GM12873 (cell line): ENCODE measurements at regions not wholly inside any gene's neighbourhood (a gene's known extent, or its start where the extent isn't known, plus 50 kb on each side); places are given as distances from the start of the nearest gene placed in this dataset.

Source experiments
- TF ChIP-seq, protein P1 (sequence below): IDR thresholded peaks from 2 replicates; pipeline ENCODE4 v1.5.1; 2012; ENCODE audit warnings: low read depth, mild to moderate bottlenecking, moderate library complexity, low read length, control low read depth; ENCODE audit not compliant: insufficient read depth; ENCODE audit errors: missing control alignments

DNA sequence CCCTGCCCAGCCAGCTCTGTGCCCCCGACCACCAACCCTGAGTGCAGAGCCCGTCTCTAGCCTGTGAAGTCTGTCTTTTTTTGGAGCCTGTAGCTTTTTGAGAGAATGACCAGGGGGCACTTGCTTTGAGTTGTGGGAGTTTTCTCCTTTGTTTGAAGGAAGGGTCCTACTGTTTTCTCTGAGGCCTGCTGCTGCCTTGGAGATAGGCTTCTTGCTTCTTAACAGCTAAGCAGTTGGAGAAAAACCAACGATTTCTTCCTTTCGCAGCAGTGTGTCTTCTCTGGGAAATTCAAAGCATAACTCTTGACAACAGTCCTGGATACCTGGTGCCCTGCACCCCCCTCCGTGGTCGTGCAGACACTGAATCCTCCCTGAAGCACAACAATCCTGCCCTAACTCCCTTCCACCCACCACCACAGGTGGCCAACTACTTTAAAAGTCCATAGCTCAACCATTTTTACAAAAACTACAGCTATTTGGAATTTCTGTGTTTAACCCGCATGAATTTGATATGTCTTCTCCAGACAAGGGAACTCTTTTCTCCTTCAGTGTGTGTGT, 61.0 kb downstream of the FAM50B start:
- TF ChIP-seq, protein P1, sequence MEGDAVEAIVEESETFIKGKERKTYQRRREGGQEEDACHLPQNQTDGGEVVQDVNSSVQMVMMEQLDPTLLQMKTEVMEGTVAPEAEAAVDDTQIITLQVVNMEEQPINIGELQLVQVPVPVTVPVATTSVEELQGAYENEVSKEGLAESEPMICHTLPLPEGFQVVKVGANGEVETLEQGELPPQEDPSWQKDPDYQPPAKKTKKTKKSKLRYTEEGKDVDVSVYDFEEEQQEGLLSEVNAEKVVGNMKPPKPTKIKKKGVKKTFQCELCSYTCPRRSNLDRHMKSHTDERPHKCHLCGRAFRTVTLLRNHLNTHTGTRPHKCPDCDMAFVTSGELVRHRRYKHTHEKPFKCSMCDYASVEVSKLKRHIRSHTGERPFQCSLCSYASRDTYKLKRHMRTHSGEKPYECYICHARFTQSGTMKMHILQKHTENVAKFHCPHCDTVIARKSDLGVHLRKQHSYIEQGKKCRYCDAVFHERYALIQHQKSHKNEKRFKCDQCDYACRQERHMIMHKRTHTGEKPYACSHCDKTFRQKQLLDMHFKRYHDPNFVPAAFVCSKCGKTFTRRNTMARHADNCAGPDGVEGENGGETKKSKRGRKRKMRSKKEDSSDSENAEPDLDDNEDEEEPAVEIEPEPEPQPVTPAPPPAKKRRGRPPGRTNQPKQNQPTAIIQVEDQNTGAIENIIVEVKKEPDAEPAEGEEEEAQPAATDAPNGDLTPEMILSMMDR: no peak

DNA sequence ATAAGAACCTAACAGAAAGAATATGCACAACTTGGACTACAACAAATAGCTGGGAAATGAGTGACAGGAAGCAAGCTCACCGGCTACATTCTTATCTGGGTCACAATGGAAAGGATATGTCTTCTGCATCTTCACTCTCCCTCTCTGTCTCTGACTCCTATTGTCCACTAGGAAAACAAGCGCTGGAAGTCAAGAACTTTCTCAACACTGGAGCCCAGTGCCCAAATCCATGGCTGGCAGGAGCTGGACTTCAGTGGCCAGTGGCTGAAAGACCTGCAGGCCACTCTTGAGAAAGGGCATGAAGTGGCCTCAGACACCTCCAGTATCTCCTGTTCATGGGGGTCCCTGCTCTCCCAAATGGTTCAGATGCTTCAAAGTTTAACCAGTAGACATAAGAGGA, 62.0 kb downstream of the FAM50B start:
- TF ChIP-seq, protein P1: no peak

- TF ChIP-seq, protein P1: no peak
These were observed 62.6 kb downstream of the FAM50B start for GRCh38 chr6:3911614-3912336.

DNA sequence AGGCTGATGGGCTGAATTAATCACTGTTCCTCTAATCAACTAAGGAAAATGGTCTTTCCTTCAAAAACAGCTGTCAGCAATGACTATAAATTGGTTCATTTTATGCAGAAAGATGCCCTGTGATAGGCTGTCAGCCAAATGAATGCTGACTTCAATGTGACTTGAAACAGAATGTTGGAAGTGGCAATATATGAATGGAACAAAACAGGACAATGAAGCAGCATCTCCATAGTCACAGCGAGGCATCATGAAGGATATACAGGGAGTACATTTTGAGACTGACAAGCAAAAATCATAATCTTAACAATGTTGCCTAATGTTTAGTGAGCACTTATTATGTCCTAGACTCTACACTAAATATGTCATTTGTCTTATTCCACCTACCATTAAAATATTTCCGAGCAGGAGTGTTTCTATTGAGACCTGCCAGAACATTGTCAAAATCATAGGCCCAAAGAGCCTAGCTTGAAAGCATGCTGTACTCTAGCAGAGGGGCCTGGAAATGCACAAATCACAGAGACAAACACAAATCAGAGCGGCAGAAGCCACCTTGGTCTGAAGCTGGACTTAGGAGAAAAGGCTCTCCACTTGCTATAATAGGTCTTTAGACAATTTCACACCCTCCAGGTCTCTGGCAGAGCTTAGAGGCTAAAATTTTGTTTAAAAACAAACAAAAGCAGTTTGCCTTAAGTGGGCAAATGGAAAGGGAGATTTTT, 63.3 kb downstream of the FAM50B start:
- TF ChIP-seq, protein P1: no peak

- TF ChIP-seq, protein P1: no peak
These were observed 64.1 kb downstream of the FAM50B start for GRCh38 chr6:3913077-3913957.

GRCh38 chr6:3913958-3914337, 64.8 kb downstream of the FAM50B start:
- TF ChIP-seq, protein P1: no peak
